ENCODE measurements at regions not wholly inside any gene's neighbourhood (a gene's known extent, or its start where the extent isn't known, plus 50 kb on each side); places are given as distances from the start of the nearest gene placed in this dataset.

GRCh38 chr6:122136386-122136785 is 263.1 kb upstream of the HSF2 start:
- no peaks in the 10 kb centered on the region for H3K27me3 ChIP-seq (ENCODE audit: control insufficient read depth, insufficient read depth, low read length)
- H3K4me1 ChIP-seq (ENCODE audit: control insufficient read depth, insufficient read depth, low read length) = no peaks in the 10 kb centered on the region
- peaks cover 2 to 4% of the 10 kb centered on the region in 2 donors for H3K9me3 Mint-ChIP-seq
- H3K4me3 ChIP-seq (ENCODE audit: low read length) = no peak overlapping the region
- 82% methylated on average over 1 of the region's 1 CpG for WGBS (ENCODE audit: insufficient coverage)
- no peaks in the 10 kb centered on the region for H3K4me1 Mint-ChIP-seq
- DNase-seq = no peak
- intact Hi-C loops (cut with micrococcal nuclease) = no loop called here
- H3K27me3 Mint-ChIP-seq (ENCODE audit: low read depth in 2 of 2) = no peaks in the 10 kb centered on the region
- no peak for ATAC-seq
- no peaks in the 10 kb centered on the region for H3K9me3 ChIP-seq (ENCODE audit: control insufficient read depth, insufficient read depth, low read length)
- no peaks in the 10 kb centered on the region for H3K36me3 ChIP-seq (ENCODE audit: control insufficient read depth, insufficient read depth, low read length)
- H3K4me3 Mint-ChIP-seq = no peak overlapping the region
- no peak overlapping the region for H3K27ac ChIP-seq (ENCODE audit: low read length)
- no peak for TF ChIP-seq CTCF (IDR thresholded peaks at IDR 0.05)
- no peak overlapping the region for H3K27ac Mint-ChIP-seq
- H3K36me3 Mint-ChIP-seq = no peaks in the 10 kb centered on the region

GRCh38 chr6:122140031-122140430 is 259.4 kb upstream of the HSF2 start:
- ATAC-seq (no peak), DNase-seq (no peak)
- intact Hi-C loops (cut with micrococcal nuclease) = no loop called here
- Histone ChIP-seq H3K4me1 (ENCODE audit: control insufficient read depth, insufficient read depth, low read length) (no peaks in the 10 kb centered on the region), H3K27me3 (ENCODE audit: control insufficient read depth, insufficient read depth, low read length) (no peaks in the 10 kb centered on the region), H3K4me3 (ENCODE audit: low read length) (no peak overlapping the region), H3K36me3 (ENCODE audit: control insufficient read depth, insufficient read depth, low read length) (no peaks in the 10 kb centered on the region), H3K9me3 (ENCODE audit: control insufficient read depth, insufficient read depth, low read length) (no peaks in the 10 kb centered on the region), H3K27ac (ENCODE audit: low read length) (no peak overlapping the region)
- Mint-ChIP-seq H3K4me1 (no peaks in the 10 kb centered on the region), H3K36me3 (no peaks in the 10 kb centered on the region), H3K27me3 (ENCODE audit: low read depth in 2 of 2) (no peaks in the 10 kb centered on the region), H3K9me3 (peaks cover 0 to 2% of the 10 kb centered on the region in 2 donors), H3K4me3 (no peak overlapping the region), H3K27ac (no peak overlapping the region)
- TF ChIP-seq CTCF (IDR thresholded peaks at IDR 0.05) = no peak

GRCh38 chr6:122141246-122141645 is 258.2 kb upstream of the HSF2 start:
- H3K9me3 ChIP-seq (ENCODE audit: control insufficient read depth, insufficient read depth, low read length) = no peaks in the 10 kb centered on the region
- no peaks in the 10 kb centered on the region for H3K27me3 Mint-ChIP-seq (ENCODE audit: low read depth in 2 of 2)
- H3K4me3 ChIP-seq (ENCODE audit: low read length) = no peak overlapping the region
- intact Hi-C loops (cut with micrococcal nuclease) = no loop called here
- H3K27me3 ChIP-seq (ENCODE audit: control insufficient read depth, insufficient read depth, low read length) = no peaks in the 10 kb centered on the region
- TF ChIP-seq CTCF (IDR thresholded peaks at IDR 0.05) = no peak
- H3K9me3 Mint-ChIP-seq = peaks cover 0 to 2% of the 10 kb centered on the region in 2 donors
- no peak for DNase-seq
- no peak overlapping the region for H3K27ac ChIP-seq (ENCODE audit: low read length)
- H3K4me1 Mint-ChIP-seq = no peaks in the 10 kb centered on the region
- no peaks in the 10 kb centered on the region for H3K4me1 ChIP-seq (ENCODE audit: control insufficient read depth, insufficient read depth, low read length)
- no peak overlapping the region for H3K27ac Mint-ChIP-seq
- H3K36me3 Mint-ChIP-seq = no peaks in the 10 kb centered on the region
- no CpG with 5 or more reads among the region's 2 CpGs for WGBS (ENCODE audit: insufficient coverage)
- no peaks in the 10 kb centered on the region for H3K36me3 ChIP-seq (ENCODE audit: control insufficient read depth, insufficient read depth, low read length)
- no peak overlapping the region for H3K4me3 Mint-ChIP-seq
- ATAC-seq = no peak

GRCh38 chr6:122143813-122144601 is 255.4 kb upstream of the HSF2 start:
- H3K36me3 ChIP-seq (ENCODE audit: control insufficient read depth, insufficient read depth, low read length) = no peaks in the 10 kb centered on the region
- no peak overlapping the region for H3K4me3 ChIP-seq (ENCODE audit: low read length)
- DNase-seq (no peak), ATAC-seq (no peak)
- Mint-ChIP-seq H3K36me3 (peaks cover 10% of the 10 kb centered on the region), H3K9me3 (peaks cover 3 to 8% of the 10 kb centered on the region in 2 donors), H3K4me1 (no peaks in the 10 kb centered on the region), H3K27me3 (ENCODE audit: low read depth in 2 of 2) (no peaks in the 10 kb centered on the region), H3K4me3 (no peak overlapping the region), H3K27ac (no peak overlapping the region)
- no peak overlapping the region for H3K27ac ChIP-seq (ENCODE audit: low read length)
- no peaks in the 10 kb centered on the region for H3K4me1 ChIP-seq (ENCODE audit: control insufficient read depth, insufficient read depth, low read length)
- no peaks in the 10 kb centered on the region for H3K27me3 ChIP-seq (ENCODE audit: control insufficient read depth, insufficient read depth, low read length)
- no peaks in the 10 kb centered on the region for H3K9me3 ChIP-seq (ENCODE audit: control insufficient read depth, insufficient read depth, low read length)
- TF ChIP-seq CTCF (IDR thresholded peaks at IDR 0.05) = no peak
- 33% methylated on average over 1 of the region's 3 CpGs for WGBS (ENCODE audit: insufficient coverage)
- intact Hi-C loops (cut with micrococcal nuclease) = no loop called here
